ENCODE measurements at regions not wholly inside any gene's neighbourhood (a gene's known extent, or its start where the extent isn't known, plus 50 kb on each side); places are given as distances from the start of the nearest gene placed in this dataset.

- TF ChIP-seq CTCF (IDR thresholded peaks at IDR 0.05; ENCODE audit: low read depth, low read length, missing control alignments): no peak
- H3K4me3 ChIP-seq (replicated peaks; ENCODE audit: low read depth, low read length): no peak overlapping the region
- no peak for DNase-seq (ENCODE audit: extremely low read depth, low read depth)
Observed at GRCh38 chr14:104473649-104474494, 105.7 kb upstream of the C14orf180 start.

GRCh38 chr14:104474495-104475213 lies 104.9 kb upstream of the C14orf180 start:
- no peak for DNase-seq (ENCODE audit: extremely low read depth, low read depth)
- no peak overlapping the region for H3K4me3 ChIP-seq (replicated peaks; ENCODE audit: low read depth, low read length)
- TF ChIP-seq CTCF (IDR thresholded peaks at IDR 0.05; ENCODE audit: low read depth, low read length, missing control alignments): no peak

- no peak for DNase-seq (ENCODE audit: extremely low read depth, low read depth)
- no peak overlapping the region for H3K4me3 ChIP-seq (replicated peaks; ENCODE audit: low read depth, low read length)
- no peak for TF ChIP-seq CTCF (IDR thresholded peaks at IDR 0.05; ENCODE audit: low read depth, low read length, missing control alignments)
Observed at GRCh38 chr14:104475256-104475655, 104.3 kb upstream of the C14orf180 start.

GRCh38 chr14:104475802-104476201 lies 103.8 kb upstream of the C14orf180 start:
- DNase-seq (ENCODE audit: extremely low read depth, low read depth): no peak
- H3K4me3 ChIP-seq (replicated peaks; ENCODE audit: low read depth, low read length): no peak overlapping the region
- TF ChIP-seq CTCF (IDR thresholded peaks at IDR 0.05; ENCODE audit: low read depth, low read length, missing control alignments): no peak

- no peak overlapping the region for H3K4me3 ChIP-seq (replicated peaks; ENCODE audit: low read depth, low read length)
- no peak for TF ChIP-seq CTCF (IDR thresholded peaks at IDR 0.05; ENCODE audit: low read depth, low read length, missing control alignments)
- DNase-seq (ENCODE audit: extremely low read depth, low read depth): no peak
Observed at GRCh38 chr14:104476437-104476836, 103.1 kb upstream of the C14orf180 start.

GRCh38 chr14:104477117-104477623 lies 102.4 kb upstream of the C14orf180 start:
- DNase-seq (ENCODE audit: extremely low read depth, low read depth): no peak
- TF ChIP-seq CTCF (IDR thresholded peaks at IDR 0.05; ENCODE audit: low read depth, low read length, missing control alignments): no peak
- H3K4me3 ChIP-seq (replicated peaks; ENCODE audit: low read depth, low read length): no peak overlapping the region
